Mesenteric fat pad (tissue), 1 donor: ENCODE measurements at regions not wholly inside any gene's neighbourhood (a gene's known extent, or its start where the extent isn't known, plus 50 kb on each side); places are given as distances from the start of the nearest gene placed in this dataset.

Experiments used
- DNase-seq: peaks from one replicate; pipeline ENCODE4 v3.0.0-alpha.2; 2020; ENCODE audit warnings: low spot score
- donor health status: DM: yes; HTN: yes; CAD: no.

- no peak for DNase-seq
Observed at GRCh38 chr6:44676246-44676790, 288.8 kb downstream of the CDC5L start.

GRCh38 chr6:44676826-44677433 lies 289.4 kb downstream of the CDC5L start:
- no peak for DNase-seq

- no peak for DNase-seq
Observed at GRCh38 chr6:44678252-44678935, 290.9 kb downstream of the CDC5L start.

DNA sequence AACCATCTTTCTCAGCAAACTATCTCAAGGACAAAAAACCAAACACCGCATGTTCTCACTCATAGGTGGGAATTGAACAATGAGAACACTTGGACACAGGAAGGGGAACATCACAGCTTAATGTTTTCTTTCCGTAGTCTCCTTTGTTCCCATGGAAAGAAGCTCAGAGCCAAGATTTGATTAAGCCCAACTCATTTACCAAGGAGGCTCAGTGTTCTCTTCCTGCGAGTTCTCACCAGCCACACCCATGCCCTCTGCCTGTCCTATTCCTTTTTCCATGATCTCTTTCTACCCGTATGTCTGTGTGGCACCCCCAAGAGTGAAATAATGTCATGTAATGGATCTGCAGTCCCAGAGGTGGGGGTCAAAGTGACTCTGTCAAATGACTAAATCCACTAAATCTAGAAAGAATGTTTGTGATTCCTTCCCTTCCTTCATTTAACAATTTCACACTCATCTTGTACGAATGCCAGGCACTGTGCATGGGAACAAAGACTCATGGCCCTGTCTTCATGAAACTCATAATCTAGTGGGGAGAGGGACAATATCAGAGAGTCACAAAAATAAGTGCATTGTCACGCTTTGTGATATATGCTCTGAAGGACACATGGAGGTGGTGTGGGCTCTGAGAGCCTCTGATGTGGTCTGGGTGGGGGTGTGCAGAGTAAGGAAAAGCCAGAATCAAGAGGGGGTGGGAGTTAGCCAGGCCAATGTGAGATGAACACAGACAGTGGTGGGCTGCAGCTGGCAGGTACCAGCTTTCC lies 292.1 kb downstream of the CDC5L start:
- DNase-seq: no peak

- DNase-seq: no peak
Observed at GRCh38 chr6:44680202-44680720, 292.8 kb downstream of the CDC5L start.

DNA sequence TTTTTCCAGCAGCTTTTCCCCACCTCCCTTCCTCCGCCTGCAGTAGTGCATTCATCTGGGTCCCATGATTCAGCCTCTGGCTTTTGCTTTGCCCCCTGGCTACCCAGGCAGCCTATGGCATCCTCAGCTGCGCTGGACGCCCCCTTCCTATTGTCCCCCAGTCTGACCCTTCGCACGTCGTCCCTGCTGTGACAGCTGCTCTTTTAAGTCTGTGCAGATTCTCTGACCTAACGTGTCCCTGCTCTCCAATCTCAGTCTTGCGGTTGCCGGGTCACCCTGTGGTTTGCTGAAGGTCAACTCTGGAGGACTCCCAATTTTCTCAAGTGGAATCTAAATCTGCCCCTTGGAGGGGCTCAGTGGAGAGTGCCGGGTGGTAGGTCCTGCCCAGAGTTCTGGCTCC lies 294.3 kb downstream of the CDC5L start:
- no peak for DNase-seq

DNA sequence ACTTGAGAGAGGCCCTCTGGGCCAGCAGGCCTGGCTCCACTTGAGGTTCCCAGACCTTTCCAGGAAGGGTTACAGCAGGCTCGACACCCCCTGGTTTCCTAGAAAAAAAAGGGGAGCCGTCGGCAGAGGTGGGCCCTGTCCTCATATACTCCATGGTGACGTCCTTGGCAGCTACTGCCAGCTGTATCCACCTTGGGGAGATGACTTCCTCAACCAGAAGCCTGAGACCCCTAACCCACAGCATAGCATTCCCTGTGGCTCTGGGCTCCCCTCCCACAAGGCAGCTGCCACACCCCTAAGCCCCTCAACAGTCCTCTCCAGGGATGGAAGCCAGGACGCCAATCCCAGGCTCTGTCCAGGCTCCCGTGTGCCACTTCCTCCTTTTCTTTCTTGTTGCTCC lies 294.8 kb downstream of the CDC5L start:
- DNase-seq: no peak

DNA sequence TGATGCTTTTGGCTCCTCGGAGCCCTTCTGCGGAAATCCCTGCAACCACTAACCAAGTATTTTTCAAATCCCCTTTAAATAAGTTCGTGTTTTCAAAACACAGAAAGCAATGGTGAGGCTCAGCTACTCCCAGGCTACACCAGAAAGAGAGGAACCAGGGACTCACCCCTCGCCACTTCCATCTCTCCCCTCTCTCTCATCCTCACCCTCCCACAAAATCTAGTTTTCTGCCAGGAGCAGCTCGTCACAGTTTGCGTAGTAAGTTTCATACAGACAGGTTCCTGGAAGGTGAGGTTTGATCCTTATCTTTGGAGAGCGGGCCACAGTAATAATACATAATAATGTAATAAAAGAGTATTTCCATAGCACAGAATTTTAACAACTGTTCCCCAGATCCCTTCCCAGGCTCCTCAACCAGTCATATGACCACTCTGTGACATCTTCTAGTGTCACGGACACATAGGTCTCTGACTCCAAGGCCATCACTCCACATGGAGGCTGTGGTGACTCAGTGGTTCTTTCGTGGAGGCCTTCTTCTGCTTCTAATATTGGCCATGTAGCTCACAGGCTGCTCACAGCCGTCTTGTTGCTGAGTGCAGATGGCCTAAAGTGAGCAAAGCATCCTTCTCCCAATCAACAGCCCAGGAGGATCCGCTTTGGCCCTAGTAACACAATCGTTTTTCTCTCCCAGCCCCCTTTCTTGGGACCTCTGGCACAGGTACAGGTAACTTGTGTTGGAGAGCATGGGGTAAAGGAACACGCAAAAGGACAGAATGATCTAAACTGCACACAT lies 295.7 kb downstream of the CDC5L start:
- no peak for DNase-seq

DNA sequence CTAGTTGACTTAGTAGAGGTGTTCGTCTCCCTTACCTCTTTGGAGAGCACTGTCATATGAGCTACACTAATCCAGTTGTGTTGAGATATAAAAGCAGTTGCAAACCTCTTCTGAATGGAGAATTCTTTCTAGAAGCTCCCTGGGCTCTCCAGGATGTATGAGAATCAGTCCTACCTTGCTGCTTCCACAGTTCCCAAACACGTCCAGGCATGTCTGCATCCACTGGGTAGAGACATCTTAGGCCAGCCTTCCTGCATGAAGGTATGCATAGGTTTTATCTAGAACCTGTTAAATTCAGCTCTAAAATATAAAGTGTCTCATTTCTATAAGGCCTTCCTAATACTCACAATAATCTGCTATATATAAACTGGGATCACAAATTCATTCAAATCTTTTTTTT lies 297.7 kb downstream of the CDC5L start:
- no peak for DNase-seq

DNA sequence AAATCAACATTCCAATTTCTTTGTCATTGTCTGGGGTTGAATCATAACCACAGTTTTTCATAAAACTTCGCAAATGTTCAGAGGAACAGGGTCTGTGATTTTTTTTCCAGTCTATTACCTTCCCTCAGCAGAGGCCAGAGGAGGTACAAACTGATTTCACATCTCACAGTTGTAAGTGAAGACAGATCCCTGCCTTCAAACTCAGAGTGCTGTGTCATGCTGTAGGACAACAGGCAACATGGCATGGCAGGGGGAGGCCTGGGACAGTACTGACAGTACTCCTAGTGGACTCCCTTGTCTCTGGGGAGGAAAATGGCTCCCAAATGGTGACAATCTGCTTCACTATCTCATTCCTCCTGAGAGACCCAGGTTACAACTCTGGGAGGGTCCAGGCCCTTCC lies 308.6 kb downstream of the CDC5L start:
- no peak for DNase-seq

DNA sequence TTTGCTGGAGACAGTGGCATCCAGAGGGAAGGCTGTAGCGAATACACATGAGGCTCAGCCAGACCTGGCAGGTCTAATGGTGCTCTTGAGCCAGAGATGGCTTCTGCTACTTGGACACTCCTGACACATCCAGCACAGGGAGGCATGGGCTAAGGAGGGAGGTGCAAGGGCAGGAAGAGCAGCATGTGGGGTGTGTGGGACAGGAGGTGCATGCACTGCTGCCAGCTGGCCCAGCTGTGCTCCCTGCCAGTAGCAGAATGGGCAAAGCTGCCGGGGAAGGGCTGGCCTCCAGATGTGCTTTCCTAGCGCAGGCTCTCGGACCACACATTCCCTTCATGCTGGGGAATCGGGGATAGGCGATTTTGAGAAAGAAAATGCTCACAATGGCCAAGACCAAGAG lies 309.2 kb downstream of the CDC5L start:
- no peak for DNase-seq

GRCh38 chr6:44697327-44697726 lies 309.8 kb downstream of the CDC5L start:
- no peak for DNase-seq

GRCh38 chr6:44698602-44699001 lies 311.1 kb downstream of the CDC5L start:
- DNase-seq: no peak

DNA sequence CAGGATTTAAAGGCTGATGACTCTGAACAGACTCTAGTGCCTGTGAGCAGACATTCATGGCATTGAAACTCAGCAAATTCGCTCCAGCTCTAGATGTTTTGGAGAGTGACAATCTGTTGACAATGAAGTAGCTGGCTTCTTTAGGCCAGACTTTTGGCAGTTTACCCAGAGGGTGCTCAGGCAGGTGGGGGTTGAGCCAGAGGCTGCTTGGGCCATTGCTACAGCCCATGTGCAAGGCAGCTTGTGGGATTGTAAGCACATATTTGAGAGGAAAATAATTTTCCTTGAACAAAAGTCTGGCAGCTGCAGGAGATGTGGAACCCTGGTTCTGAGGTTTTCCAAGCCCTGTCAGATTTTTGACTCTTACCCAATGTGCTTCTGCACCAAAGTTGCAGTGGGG lies 311.6 kb downstream of the CDC5L start:
- no peak for DNase-seq

GRCh38 chr6:44699851-44700250 lies 312.3 kb downstream of the CDC5L start:
- DNase-seq: no peak

DNA sequence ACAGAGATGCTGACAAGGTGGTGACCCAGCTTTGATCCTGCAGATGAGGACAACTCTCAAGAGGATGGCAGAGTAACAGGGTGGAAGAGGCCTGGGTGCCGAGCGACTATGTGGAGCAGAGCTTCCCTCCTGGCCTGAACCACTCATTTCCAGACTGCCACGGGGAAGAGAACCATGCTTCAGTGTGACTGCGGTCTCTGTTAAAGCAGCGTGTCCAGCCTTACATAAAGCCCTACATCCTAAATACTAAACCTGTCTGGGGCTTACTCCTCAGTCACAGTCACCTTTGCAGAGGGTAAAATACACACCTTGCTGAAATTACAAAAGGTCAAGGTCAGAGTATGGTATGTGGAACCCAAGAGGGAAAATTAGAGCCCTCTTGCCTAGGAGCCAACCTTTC lies 312.9 kb downstream of the CDC5L start:
- DNase-seq: no peak

- DNase-seq: no peak
Observed at GRCh38 chr6:44701038-44701636, 313.6 kb downstream of the CDC5L start.

DNA sequence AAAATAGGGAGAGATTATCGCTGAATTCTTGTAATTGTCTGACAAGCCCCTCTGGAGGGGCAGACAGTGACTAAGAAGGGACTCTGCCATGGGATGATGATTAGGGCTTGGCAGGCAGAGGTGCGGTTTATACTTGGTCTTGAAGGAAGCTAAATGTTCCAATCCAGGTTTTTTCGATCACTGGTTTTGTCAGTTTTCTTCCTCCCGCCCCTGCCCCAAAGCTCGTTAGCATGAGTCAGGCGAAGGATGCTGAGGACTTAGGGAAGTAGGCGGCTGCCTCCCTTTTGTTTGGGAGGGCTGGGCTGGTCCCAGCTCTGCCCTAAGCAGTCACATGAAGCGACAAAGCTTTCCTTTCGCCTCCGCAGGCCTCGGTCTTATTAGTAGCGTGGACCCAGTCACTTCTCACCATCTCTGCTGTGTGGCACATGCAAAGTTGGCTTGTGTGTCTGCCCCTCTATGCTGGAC lies 314.2 kb downstream of the CDC5L start:
- DNase-seq: no peak

- no peak for DNase-seq
Observed at GRCh38 chr6:44702292-44702691, 314.8 kb downstream of the CDC5L start.

DNA sequence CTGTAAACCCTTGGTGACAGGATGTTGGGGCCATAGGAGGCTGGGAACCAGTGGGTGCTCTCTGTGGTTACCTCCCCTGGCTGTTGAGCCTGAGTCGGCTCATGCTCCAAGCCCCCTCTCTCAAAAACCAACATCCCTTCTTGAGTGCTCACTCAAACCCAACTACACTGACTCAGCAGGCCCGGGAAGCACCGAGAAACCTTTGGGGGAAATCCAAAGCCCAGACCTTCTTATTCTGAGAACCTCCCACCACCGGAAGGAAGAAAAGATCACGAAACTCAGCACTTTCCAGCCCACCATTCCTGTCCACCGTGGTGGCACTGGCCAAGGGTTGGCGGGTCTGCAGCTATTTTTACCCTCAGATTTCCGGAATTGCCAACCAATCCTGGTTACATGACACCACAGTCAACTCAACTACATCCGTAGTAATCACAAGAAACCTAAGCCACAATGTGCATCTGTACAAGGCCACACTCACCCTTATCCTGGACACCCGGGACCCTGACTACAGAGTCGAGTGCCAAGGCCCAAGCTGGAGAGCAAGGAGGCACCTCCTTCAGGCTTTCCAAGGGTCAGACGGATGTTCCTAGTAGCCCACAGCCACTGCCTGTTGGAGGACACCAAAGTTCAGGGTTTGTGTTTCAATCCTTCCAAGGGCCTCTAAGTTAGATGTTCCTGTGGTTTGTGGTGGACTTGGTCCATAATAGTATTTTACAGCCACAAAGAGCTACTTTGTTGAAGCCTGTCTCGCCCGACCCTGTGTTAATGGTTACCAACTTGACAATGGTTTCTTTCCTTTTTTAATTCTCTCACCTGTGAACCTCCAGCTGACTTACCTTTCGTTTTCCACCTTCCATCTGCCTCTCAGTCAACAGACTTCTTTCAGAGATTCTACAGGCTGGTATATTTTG lies 317.0 kb downstream of the CDC5L start:
- DNase-seq: no peak
